Small intestine (tissue), 7 donors: ENCODE measurements at regions not wholly inside any gene's neighbourhood (a gene's known extent, or its start where the extent isn't known, plus 50 kb on each side); places are given as distances from the start of the nearest gene placed in this dataset.

ENCODE experiments used
- DNase-seq, 2 donors: peaks; one replicate each; pipeline versions ENCODE4 v3.0.0 to v3.0.0-alpha.2; 2013
- FAIRE-seq: peaks from 2 replicates; lab custom pipeline; 2012; peaks lifted over from hg19 to GRCh38; lab: Jason Lieb, UNC
- H3K27ac ChIP-seq, 3 donors: one replicate each; pipeline ENCODE4 v1.5.1; 2013; ENCODE audit warnings: low read length in 2 of 3, mild to moderate bottlenecking in 2 of 3, control low read depth in 1 of 3, inconsistent platforms in 1 of 3, low read depth in 1 of 3, moderate library complexity in 1 of 3
- H3K27me3 ChIP-seq, 3 donors: one replicate each; pipeline ENCODE4 v1.6.1; 2013; ENCODE audit warnings: low read length in 3 of 3, inconsistent platforms in 1 of 3; ENCODE audit not compliant: control insufficient read depth in 3 of 3, insufficient read depth in 3 of 3
- H3K36me3 ChIP-seq, 3 donors: one replicate each; pipeline ENCODE4 v1.6.1; 2013; ENCODE audit warnings: low read length in 3 of 3, inconsistent platforms in 1 of 3, low read depth in 1 of 3, mild to moderate bottlenecking in 1 of 3, moderate library complexity in 1 of 3; ENCODE audit not compliant: control insufficient read depth in 3 of 3, insufficient read depth in 2 of 3
- H3K4me1 ChIP-seq, 3 donors: one replicate each; pipeline ENCODE4 v1.6.1; 2013; ENCODE audit warnings: low read length in 2 of 3, inconsistent platforms in 1 of 3, low read depth in 1 of 3, mild to moderate bottlenecking in 1 of 3, moderate library complexity in 1 of 3; ENCODE audit not compliant: control insufficient read depth in 3 of 3, insufficient read depth in 2 of 3
- H3K4me3 ChIP-seq, 3 donors: one replicate each; pipeline ENCODE4 v1.5.1; 2013; ENCODE audit warnings: low read length in 3 of 3, control low read depth in 1 of 3, inconsistent platforms in 1 of 3, low read depth in 1 of 3, mild to moderate bottlenecking in 1 of 3, moderate library complexity in 1 of 3
- H3K9me3 ChIP-seq, 2 donors: one replicate each; pipeline ENCODE4 v1.6.1; 2013; ENCODE audit warnings: low read depth in 1 of 2, low read length in 1 of 2; ENCODE audit not compliant: control insufficient read depth in 2 of 2, insufficient read depth in 1 of 2
- WGBS, 3 donors: extraction: QIAGEN DNeasy Blood & Tissue Kit; methylation state at CpG; one replicate each; pipeline ENCODE4 v1.1.7; 2013; 5-methylcytosine and 5-hydroxymethylcytosine counted together
- donor health status: healthy with polysubstance abuse.
- donor health status: control.
- donor health status: control.
- donor health status: Bipolar disorder and iron deficiency.
- donor health status: healthy.

DNA sequence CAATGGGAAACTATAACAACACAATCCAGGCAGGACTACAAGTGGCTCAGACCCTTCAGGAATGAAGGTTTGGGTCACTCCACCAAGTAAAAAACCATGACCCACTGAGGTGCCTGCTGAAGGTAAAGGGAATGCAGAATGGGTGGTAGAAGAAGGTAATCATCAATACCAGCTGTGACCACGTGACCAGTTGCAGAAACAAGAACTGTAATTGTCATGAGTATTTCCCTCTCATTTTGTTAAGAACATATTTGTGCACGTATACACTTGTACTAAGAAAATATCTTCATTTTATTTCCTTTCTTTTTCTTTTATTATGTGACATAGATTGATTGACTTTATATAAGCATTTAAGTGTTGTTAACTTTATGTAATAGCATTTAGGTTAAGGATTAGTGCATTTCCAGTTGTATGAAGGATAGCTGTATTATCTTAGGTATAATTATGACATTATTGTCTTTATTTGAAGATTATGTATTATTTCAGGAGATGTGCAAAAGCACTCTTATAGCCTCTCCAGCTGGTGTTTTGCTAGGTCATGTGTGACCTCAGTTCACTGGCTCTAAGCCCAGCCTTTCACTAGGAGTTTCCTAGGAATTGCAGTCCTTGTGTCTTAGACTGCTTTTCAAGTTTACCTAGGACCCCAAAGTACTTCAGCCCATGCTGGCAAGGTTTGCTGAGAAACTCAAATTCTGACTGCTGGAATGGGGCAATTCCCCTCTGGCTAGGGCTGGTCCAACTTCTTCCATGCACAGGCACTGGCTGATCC is 125.7 kb upstream of the DPP10 start:
- WGBS, 3 donors = 62 to 78% (median 71%) methylated on average over 2 of the region's 2 CpGs
- no peaks in the 10 kb centered on the region for H3K4me1 ChIP-seq
- H3K4me3 ChIP-seq = no peak overlapping the region
- H3K27ac ChIP-seq = no peak overlapping the region
- DNase-seq (no peak), FAIRE-seq (no peak)
- H3K9me3 ChIP-seq = peaks cover 0 to 5% of the 10 kb centered on the region in 2 donors
- H3K27me3 ChIP-seq = no peaks in the 10 kb centered on the region
- no peaks in the 10 kb centered on the region for H3K36me3 ChIP-seq

- Histone ChIP-seq H3K4me1 (no peaks in the 10 kb centered on the region), H3K36me3 (no peaks in the 10 kb centered on the region), H3K4me3 (no peak overlapping the region), H3K27ac (no peak overlapping the region), H3K9me3 (no peaks in the 10 kb centered on the region), H3K27me3 (no peaks in the 10 kb centered on the region)
- 42 to 68% (median 62%) methylated on average over 1 of the region's 1 CpG for WGBS, 3 donors
- no peak for FAIRE-seq
- no peak for DNase-seq
Observed at GRCh38 chr2:114330594-114330993, 111.8 kb upstream of the DPP10 start.

DNA sequence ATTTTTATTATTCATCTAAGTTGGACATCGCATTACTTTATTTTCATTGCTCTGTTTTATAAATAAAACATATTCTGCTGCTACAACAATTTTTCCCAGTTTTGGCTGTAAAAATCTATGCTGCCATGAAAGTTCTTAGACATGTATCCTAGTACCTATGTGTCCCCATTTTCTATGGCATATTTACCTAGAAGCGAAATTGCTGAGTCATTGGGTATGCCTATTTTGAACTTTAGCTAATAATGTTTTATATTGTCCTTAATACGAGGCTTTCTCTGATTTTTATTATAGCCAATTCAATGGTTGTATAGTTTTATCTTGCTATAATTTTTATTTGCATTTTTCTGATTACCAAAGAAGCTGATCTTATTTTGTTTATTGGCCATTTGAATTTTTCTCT is 110.5 kb upstream of the DPP10 start:
- Histone ChIP-seq H3K4me1 (no peaks in the 10 kb centered on the region), H3K27me3 (no peaks in the 10 kb centered on the region), H3K4me3 (no peak overlapping the region), H3K9me3 (no peaks in the 10 kb centered on the region), H3K27ac (no peak overlapping the region), H3K36me3 (no peaks in the 10 kb centered on the region)
- DNase-seq (no peak), FAIRE-seq (no peak)
- WGBS, 3 donors = 44 to 65% (median 49%) methylated on average over 3 of the region's 3 CpGs

GRCh38 chr2:114345246-114345645 is 97.2 kb upstream of the DPP10 start:
- FAIRE-seq (no peak), DNase-seq (no peak)
- no peaks in the 10 kb centered on the region for H3K4me1 ChIP-seq
- no peak overlapping the region for H3K27ac ChIP-seq
- no peaks in the 10 kb centered on the region for H3K9me3 ChIP-seq
- H3K36me3 ChIP-seq = no peaks in the 10 kb centered on the region
- H3K4me3 ChIP-seq = no peak overlapping the region
- no peaks in the 10 kb centered on the region for H3K27me3 ChIP-seq

DNA sequence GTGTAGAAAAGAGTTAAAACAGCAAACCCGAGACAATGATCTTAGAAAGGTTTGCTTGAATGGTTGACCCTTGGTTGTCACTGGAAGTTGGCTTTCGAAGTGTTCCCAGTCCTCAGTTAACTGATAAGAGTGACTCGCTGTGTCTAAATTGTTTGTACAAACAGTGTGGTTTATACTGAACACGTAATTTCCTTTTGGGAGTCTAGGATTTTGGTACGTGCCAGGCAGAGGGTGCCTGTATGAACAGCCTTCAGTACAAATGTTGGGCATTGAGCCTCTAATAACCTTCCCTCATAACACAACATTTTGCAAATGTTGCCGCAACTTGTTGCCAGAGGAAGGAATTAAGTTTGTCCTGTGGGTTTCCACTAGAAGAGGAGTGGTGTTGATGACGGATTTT is 95.8 kb upstream of the DPP10 start:
- WGBS, 3 donors = 57 to 71% (median 60%) methylated on average over 7 of the region's 7 CpGs
- H3K4me1 ChIP-seq = no peaks in the 10 kb centered on the region
- no peak overlapping the region for H3K4me3 ChIP-seq
- no peak for DNase-seq
- H3K36me3 ChIP-seq = no peaks in the 10 kb centered on the region
- H3K9me3 ChIP-seq = no peaks in the 10 kb centered on the region
- no peak overlapping the region for H3K27ac ChIP-seq
- FAIRE-seq = no peak
- H3K27me3 ChIP-seq = no peaks in the 10 kb centered on the region

DNA sequence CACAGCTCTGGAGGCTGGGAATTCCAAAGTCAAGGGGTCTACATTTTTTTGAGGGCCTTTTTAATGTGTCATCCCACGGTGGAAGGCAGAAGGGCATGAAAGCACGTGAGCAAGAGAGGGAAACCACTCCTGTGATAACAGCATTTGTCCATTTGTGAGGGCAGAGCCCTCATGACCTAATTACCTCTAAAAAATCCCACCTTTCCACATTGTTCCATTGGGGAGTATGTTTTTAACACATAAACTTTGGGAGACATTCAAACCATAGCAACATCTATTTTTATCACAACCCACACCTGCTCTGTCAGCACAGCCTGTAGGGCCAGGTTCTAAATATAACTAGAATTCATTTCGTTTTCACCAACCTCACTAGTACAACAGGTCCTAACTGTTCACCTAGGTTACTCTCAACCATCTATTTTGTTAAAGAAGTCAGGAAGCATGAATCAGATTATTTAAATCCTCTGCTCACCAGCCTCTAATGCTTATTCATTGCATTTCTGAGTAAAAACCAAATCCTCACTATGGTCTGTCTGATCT is 92.2 kb upstream of the DPP10 start:
- Histone ChIP-seq H3K9me3 (no peaks in the 10 kb centered on the region), H3K27ac (no peak overlapping the region), H3K4me1 (no peaks in the 10 kb centered on the region), H3K36me3 (no peaks in the 10 kb centered on the region), H3K4me3 (no peak overlapping the region), H3K27me3 (no peaks in the 10 kb centered on the region)
- DNase-seq (no peak), FAIRE-seq (no peak)
- 69 to 77% (median 70%) methylated on average over 3 of the region's 3 CpGs for WGBS, 3 donors

- no peaks in the 10 kb centered on the region for H3K27me3 ChIP-seq
- no peaks in the 10 kb centered on the region for H3K4me1 ChIP-seq
- no peak for FAIRE-seq
- 86 to 97% (median 94%) methylated on average over 1 of the region's 1 CpG for WGBS, 3 donors
- H3K36me3 ChIP-seq = no peaks in the 10 kb centered on the region
- H3K4me3 ChIP-seq = no peak overlapping the region
- DNase-seq = no peak
- no peaks in the 10 kb centered on the region for H3K9me3 ChIP-seq
- H3K27ac ChIP-seq = no peak overlapping the region
Observed at GRCh38 chr2:114352988-114353387, 89.5 kb upstream of the DPP10 start.

DNA sequence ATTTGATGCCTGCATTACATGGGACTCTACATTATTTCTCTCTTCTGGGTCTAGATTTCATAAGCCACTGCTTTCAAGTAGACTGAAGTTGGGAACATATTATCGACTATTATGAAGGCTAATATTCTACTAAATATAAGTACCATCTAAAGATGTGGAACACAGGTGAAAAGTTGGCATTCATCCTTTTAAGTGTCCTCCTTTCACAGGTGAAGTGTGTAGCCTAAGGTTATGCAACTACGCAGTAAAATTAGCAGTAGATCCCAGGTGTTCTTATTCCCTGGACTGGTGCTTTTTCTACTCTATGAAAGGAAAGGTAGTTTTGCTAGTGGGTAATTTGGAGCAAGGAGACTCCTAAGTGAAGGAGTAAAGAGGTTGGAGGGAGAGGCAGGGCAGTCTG is 88.2 kb upstream of the DPP10 start:
- no peak overlapping the region for H3K27ac ChIP-seq
- H3K27me3 ChIP-seq = no peaks in the 10 kb centered on the region
- no peaks in the 10 kb centered on the region for H3K4me1 ChIP-seq
- DNase-seq = no peak
- no peaks in the 10 kb centered on the region for H3K36me3 ChIP-seq
- no peak for FAIRE-seq
- H3K9me3 ChIP-seq = no peaks in the 10 kb centered on the region
- H3K4me3 ChIP-seq = no peak overlapping the region
- WGBS, 3 donors = 90 to 91% (median 91%) methylated on average over 2 of the region's 2 CpGs

GRCh38 chr2:114368705-114369104 is 73.7 kb upstream of the DPP10 start:
- WGBS, 3 donors = 64 to 94% (median 80%) methylated on average over 2 of the region's 2 CpGs
- H3K4me3 ChIP-seq = no peak overlapping the region
- H3K9me3 ChIP-seq = peaks cover 2 to 4% of the 10 kb centered on the region in 2 donors
- H3K4me1 ChIP-seq = no peaks in the 10 kb centered on the region
- no peak for FAIRE-seq
- no peaks in the 10 kb centered on the region for H3K27me3 ChIP-seq
- H3K36me3 ChIP-seq = no peaks in the 10 kb centered on the region
- H3K27ac ChIP-seq = no peak overlapping the region
- DNase-seq = no peak
